ENCODE measurements at regions not wholly inside any gene's neighbourhood (a gene's known extent, or its start where the extent isn't known, plus 50 kb on each side); places are given as distances from the start of the nearest gene placed in this dataset.

DNA sequence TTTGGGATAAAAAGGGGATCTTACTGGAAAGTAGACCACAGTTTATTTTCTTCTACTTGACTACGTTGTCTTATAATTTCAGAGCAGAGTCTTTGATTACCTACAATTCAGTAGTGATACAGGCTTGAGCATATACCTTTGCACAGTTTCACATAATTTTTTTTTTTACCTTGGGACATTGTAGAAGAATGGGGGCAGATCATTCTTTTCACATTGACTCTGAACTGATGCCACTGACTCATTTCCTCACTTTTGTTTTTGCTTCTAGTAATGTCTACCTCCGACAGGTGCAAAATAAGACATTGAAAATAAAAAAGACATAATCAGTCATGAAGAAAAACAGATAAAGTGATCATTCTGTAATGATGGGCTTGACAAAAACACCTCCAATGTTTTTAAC, 688.3 kb upstream of the CHORDC1 start:
- DNase-seq = no peak

DNA sequence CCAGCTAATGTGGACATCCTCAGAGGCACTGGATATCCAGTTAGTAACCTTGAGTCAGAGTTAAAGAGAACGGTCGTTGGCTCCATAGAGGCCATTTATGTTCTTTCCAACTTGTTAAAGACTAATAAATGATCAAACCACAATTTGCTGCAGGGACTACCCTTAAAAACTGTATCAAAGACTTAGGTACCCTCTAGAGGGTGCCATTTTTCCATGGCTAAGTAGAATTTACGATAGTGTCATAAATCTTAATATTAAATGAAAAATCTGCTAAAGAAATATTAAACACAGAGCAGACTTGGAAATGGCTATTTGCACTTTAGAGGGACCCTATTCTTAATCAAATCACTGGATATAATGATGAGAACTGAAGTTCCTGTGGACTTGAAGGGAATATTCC, 685.2 kb upstream of the CHORDC1 start:
- DNase-seq = no peak

DNA sequence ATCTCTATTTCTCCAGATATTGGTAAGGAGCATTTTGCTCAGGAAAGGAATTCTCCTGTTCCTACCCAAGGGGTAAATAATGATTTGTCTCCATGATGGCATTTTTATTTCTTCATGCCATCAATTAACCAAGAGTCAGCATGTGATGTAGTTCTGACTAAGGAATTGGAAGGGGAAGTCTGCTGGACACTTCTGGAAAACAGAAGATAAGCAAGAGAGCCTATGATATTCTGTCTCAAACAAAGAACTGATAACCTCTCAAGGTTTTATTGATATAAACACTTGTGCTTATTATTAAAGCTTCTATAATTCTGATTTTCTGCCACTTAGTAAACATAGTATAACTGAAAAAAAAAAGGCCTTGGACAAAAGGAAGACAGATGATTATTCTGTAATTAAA, 673.0 kb upstream of the CHORDC1 start:
- DNase-seq = no peak

- no peak for DNase-seq
These were observed 667.5 kb upstream of the CHORDC1 start for GRCh38 chr11:90890347-90890746.

DNA sequence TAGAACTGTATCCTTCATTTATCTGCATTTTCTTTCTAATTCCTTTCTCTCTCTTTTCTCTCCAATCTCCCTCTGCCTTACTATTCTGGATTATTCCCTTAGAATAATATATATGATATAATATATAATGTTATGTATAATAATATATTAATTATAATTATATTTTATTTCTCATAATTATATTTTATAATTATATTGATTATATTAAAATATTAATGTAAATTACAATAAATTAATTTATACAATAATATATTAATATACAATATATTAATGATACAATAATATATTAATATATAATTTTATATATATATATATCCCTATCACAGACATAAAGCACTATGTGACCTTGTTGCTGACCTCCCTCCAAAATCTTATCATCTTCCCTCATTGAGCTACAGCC, 661.3 kb upstream of the CHORDC1 start:
- DNase-seq = no peak

DNA sequence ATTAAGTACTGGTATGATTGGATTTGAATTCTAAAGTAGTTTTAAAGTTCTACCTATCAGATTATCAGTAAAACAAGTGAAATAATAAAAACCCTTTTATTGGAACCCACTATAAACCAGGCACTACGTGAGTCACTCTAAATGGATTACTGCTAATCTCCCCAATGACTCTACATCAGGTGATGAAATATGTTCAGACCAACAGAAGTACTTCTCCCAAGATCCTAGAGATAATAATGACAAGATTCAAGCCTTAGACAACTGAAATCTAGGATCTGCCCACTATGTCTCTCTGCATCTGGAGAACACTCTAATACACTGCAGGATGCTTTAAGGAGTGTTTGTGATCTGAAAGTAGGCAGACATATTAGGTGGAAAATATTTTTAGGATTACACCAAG, 652.1 kb upstream of the CHORDC1 start:
- DNase-seq = no peak

DNA sequence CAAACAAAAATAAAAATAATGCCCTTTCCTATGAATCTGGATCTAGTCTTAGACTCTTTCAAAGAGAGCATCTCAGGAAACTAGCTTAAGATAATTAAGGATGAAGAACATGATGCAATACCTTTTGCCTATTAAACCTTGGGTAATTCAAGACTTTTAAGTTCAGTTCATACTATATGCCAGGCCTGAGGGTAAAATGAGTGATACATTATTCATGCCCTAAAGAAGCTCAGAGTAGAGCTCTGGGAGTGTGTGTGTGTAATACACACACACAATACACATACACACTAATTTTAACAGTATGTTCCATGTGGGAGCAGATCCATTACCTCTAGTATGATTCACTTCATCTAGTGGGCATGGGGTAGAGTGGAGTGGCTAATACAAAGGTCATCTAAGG, 651.4 kb upstream of the CHORDC1 start:
- no peak for DNase-seq

DNA sequence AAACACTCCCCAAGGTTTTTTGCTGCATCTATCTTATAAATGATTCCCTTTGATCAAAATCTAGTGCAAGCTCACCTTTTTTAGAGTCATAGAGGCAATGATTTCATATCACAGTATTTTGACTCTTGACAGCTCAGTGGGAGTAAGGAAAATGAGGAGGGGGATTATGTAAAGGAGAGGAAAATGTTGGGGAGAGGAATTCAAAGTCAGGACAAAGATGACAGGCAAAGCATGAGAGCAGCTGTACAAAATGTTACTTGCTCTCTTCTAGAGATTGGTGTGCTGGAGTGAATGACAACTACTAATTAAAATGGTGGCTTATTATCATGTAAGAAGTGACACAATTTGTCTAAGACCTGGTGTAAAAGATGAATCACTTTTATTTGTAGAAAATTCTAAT, 644.6 kb upstream of the CHORDC1 start:
- no peak for DNase-seq

- no peak for DNase-seq
These were observed 633.9 kb upstream of the CHORDC1 start for GRCh38 chr11:90856790-90857189.

- DNase-seq = no peak
These were observed 632.7 kb upstream of the CHORDC1 start for GRCh38 chr11:90855531-90855930.

DNA sequence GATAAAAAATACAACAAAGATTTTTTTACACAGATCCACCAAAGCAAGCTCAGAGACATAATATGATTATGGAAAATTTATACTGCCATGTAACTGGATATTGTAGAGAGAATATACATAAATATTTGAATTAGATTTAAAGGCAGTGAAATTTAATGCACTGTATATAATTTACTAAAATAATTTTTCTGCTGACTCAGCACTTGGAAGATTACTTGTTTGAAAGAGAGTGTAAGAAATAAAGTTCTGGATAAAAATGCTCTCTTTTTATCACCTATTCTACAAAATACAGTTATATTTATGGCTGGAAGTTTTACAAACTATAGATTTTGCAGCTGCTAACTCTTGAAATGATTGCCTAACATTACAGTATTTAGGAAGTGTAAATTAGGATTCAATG, 628.3 kb upstream of the CHORDC1 start:
- no peak for DNase-seq

DNA sequence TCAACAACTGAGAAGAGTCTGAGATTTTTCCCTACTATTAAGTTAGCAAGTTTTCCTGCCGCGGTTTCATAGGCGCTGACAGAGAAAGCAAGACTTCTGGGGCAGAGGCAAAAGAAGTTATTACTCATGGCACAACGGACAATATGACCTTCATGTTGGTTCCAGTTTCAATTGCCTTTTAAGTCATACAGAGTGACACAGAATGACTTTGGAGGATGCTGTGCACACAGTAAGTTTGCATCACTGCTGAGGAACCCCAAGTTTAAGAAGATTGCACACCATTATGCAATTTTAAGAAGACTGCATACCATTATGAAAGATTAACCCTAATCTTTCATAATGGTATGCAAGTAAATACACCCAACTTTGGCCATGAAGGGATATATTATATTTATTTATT, 626.5 kb upstream of the CHORDC1 start:
- no peak for DNase-seq

DNA sequence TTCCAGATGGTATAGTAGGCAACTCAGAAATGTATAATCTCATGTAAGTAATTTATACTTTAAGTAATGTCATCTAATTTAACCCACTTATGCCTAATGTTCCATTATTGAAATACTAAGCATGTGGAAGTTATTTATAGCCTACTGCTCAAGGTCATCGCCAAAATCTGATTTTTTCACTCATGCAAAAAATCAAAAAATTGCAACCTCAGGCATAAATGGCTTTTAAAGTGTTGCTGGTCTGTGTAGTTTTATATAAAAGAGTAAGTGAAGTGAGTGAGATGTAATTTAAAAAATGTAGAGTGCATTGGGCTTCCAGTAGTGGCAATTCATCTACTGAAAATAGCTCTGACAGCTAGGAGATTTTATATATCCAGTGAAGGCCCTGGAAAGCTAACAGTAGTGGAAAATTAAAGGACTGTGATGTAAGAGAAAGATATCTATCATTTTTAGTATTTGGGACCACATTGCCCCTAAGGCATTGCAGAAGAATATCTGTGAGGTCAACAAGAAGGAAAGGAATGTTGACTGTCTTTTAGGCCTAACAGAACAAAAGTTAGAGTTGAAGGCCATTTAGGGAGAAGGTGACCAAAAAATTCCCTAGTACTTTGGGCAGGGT, 624.5 kb upstream of the CHORDC1 start:
- DNase-seq = no peak

- DNase-seq = no peak
These were observed 623.8 kb upstream of the CHORDC1 start for GRCh38 chr11:90846628-90847027.

DNA sequence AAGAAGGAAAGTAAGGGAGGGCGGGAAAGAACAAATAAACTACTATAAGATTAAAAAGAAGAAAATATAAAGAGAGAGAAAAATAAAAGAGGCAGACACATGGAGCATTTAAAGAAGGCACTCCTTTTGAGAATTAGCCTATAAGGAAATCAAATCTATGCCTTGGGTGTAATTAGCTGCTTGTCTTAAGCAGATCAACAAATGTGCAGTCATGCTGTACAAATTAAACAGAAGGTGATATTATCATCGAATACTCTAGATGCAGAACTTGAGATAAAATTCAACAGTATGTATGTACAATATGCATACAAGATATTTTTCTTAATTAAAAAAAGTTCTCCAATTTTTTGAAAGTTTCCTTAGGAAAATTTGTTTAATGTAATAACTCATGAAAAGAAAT, 623.0 kb upstream of the CHORDC1 start:
- no peak for DNase-seq

DNA sequence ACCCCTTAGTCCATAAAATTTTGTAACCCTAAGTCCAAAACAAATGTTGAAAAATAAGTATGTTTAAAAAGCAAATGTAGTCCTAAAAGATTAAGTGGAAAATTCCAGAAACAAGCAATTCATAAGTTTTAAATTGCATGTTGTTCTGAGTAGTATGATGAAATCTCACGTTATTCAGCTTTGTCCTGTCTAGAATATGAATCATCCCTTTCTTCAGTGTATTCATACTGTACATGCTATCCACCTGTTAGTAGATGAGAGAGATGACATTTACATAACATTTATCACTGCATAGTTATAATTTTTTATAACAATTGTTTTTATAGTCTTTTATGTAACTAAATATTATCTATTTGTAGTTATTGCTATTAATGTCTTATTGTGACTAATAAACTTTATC, 622.3 kb upstream of the CHORDC1 start:
- no peak for DNase-seq

- no peak for DNase-seq
These were observed 621.2 kb upstream of the CHORDC1 start for GRCh38 chr11:90844041-90844440.

GRCh38 chr11:90842681-90843080, 619.8 kb upstream of the CHORDC1 start:
- no peak for DNase-seq

DNA sequence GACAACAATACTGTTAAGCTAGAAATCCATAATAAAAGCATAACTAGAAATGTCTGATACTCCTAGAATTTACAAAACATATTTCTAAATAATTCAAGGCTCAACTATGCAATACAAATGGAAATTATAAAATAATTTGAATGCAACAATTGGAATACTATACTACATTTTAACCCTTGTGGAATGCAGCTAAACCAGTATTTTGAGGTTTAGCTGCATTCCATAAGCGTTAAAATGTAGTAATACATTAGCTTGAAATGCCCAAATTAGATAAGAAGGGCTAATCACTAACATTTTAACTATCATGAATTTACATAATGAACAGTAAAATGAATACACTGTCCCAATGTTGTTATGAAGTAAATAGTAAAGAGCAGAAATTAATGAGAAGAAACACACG, 617.2 kb upstream of the CHORDC1 start:
- no peak for DNase-seq

- no peak for DNase-seq
These were observed 613.2 kb upstream of the CHORDC1 start for GRCh38 chr11:90836031-90836430.

- DNase-seq = no peak
These were observed 600.6 kb upstream of the CHORDC1 start for GRCh38 chr11:90823446-90823845.

DNA sequence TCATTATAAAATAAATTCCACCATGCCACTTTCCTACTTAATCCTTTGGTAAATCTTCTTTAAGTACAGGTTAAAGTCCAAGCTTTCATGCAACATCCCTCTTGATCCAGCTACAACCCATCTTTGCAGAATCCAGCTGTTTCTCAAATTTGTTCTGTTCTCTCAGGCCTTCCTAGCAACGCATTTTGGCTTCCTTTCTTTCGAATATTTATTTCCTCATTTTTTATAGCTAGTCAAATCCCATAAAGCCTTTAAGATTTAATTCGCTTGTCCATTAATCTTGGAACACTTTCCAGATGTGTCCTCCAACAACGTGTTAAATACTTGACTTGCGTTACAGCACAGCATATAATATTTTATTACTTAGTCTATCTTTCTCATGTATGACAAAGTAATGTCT, 600.1 kb upstream of the CHORDC1 start:
- no peak for DNase-seq

- no peak for DNase-seq
These were observed 595.4 kb upstream of the CHORDC1 start for GRCh38 chr11:90818196-90818745.

- DNase-seq = no peak
These were observed 586.7 kb upstream of the CHORDC1 start for GRCh38 chr11:90809581-90809980.

- DNase-seq = no peak
These were observed 582.3 kb upstream of the CHORDC1 start for GRCh38 chr11:90805172-90805571.

GRCh38 chr11:90803831-90804230, 581.0 kb upstream of the CHORDC1 start:
- no peak for DNase-seq
